ENCODE measurements at regions not wholly inside any gene's neighbourhood (a gene's known extent, or its start where the extent isn't known, plus 50 kb on each side); places are given as distances from the start of the nearest gene placed in this dataset.

GRCh38 chr6:79782792-79783580 is 151.9 kb downstream of the SH3BGRL2 start:
- no peak overlapping the region for H3K4me2 ChIP-seq (ENCODE audit: low read depth, low read length, poor library complexity, severe bottlenecking)
- TF ChIP-seq CTCF (conservative IDR thresholded peaks at IDR 0.05; ENCODE audit: low read length) = no peak
- no peak for TF ChIP-seq EZH2phosphoT487 (IDR thresholded peaks at IDR 0.05; ENCODE audit: borderline replicate concordance)
- no peak overlapping the region for H2AFZ ChIP-seq (ENCODE audit: low read length)
- no peaks in the 10 kb centered on the region for H3F3A ChIP-seq (ENCODE audit: low read depth)
- no peaks in the 10 kb centered on the region for H3K27me3 ChIP-seq (ENCODE audit: insufficient read depth, low read length, poor library complexity, severe bottlenecking)
- no peak overlapping the region for H3K9ac ChIP-seq (ENCODE audit: low read depth, low read length, poor library complexity, severe bottlenecking)
- H3K9me2 ChIP-seq (replicated peaks; ENCODE audit: low read depth, low read length) = no peaks in the 10 kb centered on the region
- no peaks in the 10 kb centered on the region for H3K9me3 ChIP-seq (ENCODE audit: insufficient read depth, low read depth, low read length)
- H3K79me2 ChIP-seq (ENCODE audit: insufficient read depth, low read length) = no peaks in the 10 kb centered on the region
- no peak overlapping the region for H3K4me3 ChIP-seq (ENCODE audit: low read length, poor library complexity, severe bottlenecking)
- H4K20me1 ChIP-seq (ENCODE audit: insufficient read depth, low read length, poor library complexity, severe bottlenecking) = no peaks in the 10 kb centered on the region
- H3K36me3 ChIP-seq (ENCODE audit: insufficient read depth, low read length) = no peaks in the 10 kb centered on the region
- no peaks in the 10 kb centered on the region for H3K4me1 ChIP-seq (ENCODE audit: insufficient read depth, low read length, poor library complexity, severe bottlenecking)

GRCh38 chr6:79781916-79782315 is 150.8 kb downstream of the SH3BGRL2 start:
- H2AFZ ChIP-seq (ENCODE audit: low read length) = no peak overlapping the region
- no peaks in the 10 kb centered on the region for H3K36me3 ChIP-seq (ENCODE audit: insufficient read depth, low read length)
- no peaks in the 10 kb centered on the region for H3K9me3 ChIP-seq (ENCODE audit: insufficient read depth, low read depth, low read length)
- H3K4me3 ChIP-seq (ENCODE audit: low read length, poor library complexity, severe bottlenecking) = no peak overlapping the region
- no peak overlapping the region for H3K4me2 ChIP-seq (ENCODE audit: low read depth, low read length, poor library complexity, severe bottlenecking)
- H4K20me1 ChIP-seq (ENCODE audit: insufficient read depth, low read length, poor library complexity, severe bottlenecking) = no peaks in the 10 kb centered on the region
- no peaks in the 10 kb centered on the region for H3K27me3 ChIP-seq (ENCODE audit: insufficient read depth, low read length, poor library complexity, severe bottlenecking)
- TF ChIP-seq CTCF (conservative IDR thresholded peaks at IDR 0.05; ENCODE audit: low read length) (no peak), EZH2phosphoT487 (IDR thresholded peaks at IDR 0.05; ENCODE audit: borderline replicate concordance) (no peak)
- H3K9me2 ChIP-seq (replicated peaks; ENCODE audit: low read depth, low read length) = no peaks in the 10 kb centered on the region
- H3K9ac ChIP-seq (ENCODE audit: low read depth, low read length, poor library complexity, severe bottlenecking) = no peak overlapping the region
- H3K4me1 ChIP-seq (ENCODE audit: insufficient read depth, low read length, poor library complexity, severe bottlenecking) = no peaks in the 10 kb centered on the region
- H3F3A ChIP-seq (ENCODE audit: low read depth) = no peaks in the 10 kb centered on the region
- no peaks in the 10 kb centered on the region for H3K79me2 ChIP-seq (ENCODE audit: insufficient read depth, low read length)

DNA sequence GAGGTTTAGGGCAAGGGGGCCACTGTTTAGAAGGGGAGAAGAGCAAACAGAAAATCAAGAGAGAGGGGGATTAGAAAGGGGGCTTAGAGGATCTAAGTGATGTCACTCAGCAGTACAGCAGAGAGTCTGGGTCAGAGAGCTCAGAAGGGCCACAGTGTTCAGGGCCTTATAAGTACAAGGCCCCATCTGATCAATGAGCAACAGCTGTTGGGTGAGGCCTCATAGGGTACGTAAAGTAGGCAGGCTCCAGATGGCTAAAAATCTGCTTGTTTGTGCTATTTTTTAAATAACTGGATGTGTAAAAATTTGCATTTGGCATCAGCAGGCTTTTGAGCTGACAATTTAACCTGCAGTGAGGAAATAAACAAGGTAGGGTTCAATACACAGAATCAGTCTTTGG is 149.8 kb downstream of the SH3BGRL2 start:
- H3K4me2 ChIP-seq (ENCODE audit: low read depth, low read length, poor library complexity, severe bottlenecking) = no peak overlapping the region
- no peaks in the 10 kb centered on the region for H3K36me3 ChIP-seq (ENCODE audit: insufficient read depth, low read length)
- no peaks in the 10 kb centered on the region for H3F3A ChIP-seq (ENCODE audit: low read depth)
- H3K9me2 ChIP-seq (replicated peaks; ENCODE audit: low read depth, low read length) = no peaks in the 10 kb centered on the region
- H3K79me2 ChIP-seq (ENCODE audit: insufficient read depth, low read length) = no peaks in the 10 kb centered on the region
- H3K4me3 ChIP-seq (ENCODE audit: low read length, poor library complexity, severe bottlenecking) = no peak overlapping the region
- no peak overlapping the region for H2AFZ ChIP-seq (ENCODE audit: low read length)
- H4K20me1 ChIP-seq (ENCODE audit: insufficient read depth, low read length, poor library complexity, severe bottlenecking) = no peaks in the 10 kb centered on the region
- TF ChIP-seq EZH2phosphoT487 (IDR thresholded peaks at IDR 0.05; ENCODE audit: borderline replicate concordance) = no peak
- TF ChIP-seq CTCF (conservative IDR thresholded peaks at IDR 0.05; ENCODE audit: low read length) = no peak
- H3K4me1 ChIP-seq (ENCODE audit: insufficient read depth, low read length, poor library complexity, severe bottlenecking) = no peaks in the 10 kb centered on the region
- no peaks in the 10 kb centered on the region for H3K27me3 ChIP-seq (ENCODE audit: insufficient read depth, low read length, poor library complexity, severe bottlenecking)
- no peak overlapping the region for H3K9ac ChIP-seq (ENCODE audit: low read depth, low read length, poor library complexity, severe bottlenecking)
- H3K9me3 ChIP-seq (ENCODE audit: insufficient read depth, low read depth, low read length) = no peaks in the 10 kb centered on the region
